ENCODE measurements at regions not wholly inside any gene's neighbourhood (a gene's known extent, or its start where the extent isn't known, plus 50 kb on each side); places are given as distances from the start of the nearest gene placed in this dataset.
A peak's percentile ranks its signal among the peaks of the same experiment; 100 is the strongest.

DNA sequence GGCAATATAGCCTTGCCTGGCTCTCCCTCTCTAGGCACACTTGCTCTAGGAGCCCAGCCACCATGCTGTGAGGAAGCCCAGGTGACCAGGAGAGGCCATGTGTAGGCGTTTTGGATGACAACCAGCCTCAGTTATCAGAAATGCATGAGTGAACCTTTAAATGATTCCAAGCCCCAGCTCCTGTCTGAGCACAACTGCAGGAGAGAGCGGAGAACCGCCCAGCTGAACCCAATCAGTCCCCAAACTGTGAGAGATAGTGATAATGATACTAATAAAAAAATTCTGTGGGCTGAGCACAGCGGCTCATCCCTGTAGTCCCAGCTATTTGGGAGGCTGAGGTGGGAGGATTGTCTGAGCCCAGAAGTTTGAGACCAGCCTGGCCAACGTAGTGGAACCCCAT lies 83.8 kb upstream of the TOX2 start:
- POLR2A ChIA-PET (ENCODE audit: unreplicated experiment): no interaction called here
- Histone ChIP-seq H3K4ac (ENCODE audit: low read depth, low read length) (no peak overlapping the region), H2AFZ (replicated peaks; ENCODE audit: low read length, poor library complexity) (peak overlapping the region; percentile 2), H3K9me1 (ENCODE audit: insufficient read depth, low read length) (no peaks in the 10 kb centered on the region), H3K4me1 (ENCODE audit: control insufficient read depth, insufficient read depth, low read length) (no peaks in the 10 kb centered on the region), H3K14ac (replicated peaks; ENCODE audit: low read depth, low read length) (no peak overlapping the region), H3K27me3 (ENCODE audit: control insufficient read depth, insufficient read depth, low read length) (peaks cover 35% of the 10 kb centered on the region), H2AK5ac (ENCODE audit: low read depth, low read length) (no peak overlapping the region), H2BK120ac (ENCODE audit: low read depth, low read length) (no peak overlapping the region), H3K79me1 (ENCODE audit: low read depth in 1 of 2, low read length in 2 of 2) (no peaks in the 10 kb centered on the region), H3K4me2 (ENCODE audit: low read depth, low read length) (no peak overlapping the region), H4K5ac (ENCODE audit: low read depth, low read length) (no peak overlapping the region), H3K18ac (ENCODE audit: low read depth, low read length) (no peak overlapping the region), H2BK15ac (ENCODE audit: low read depth, low read length) (no peak overlapping the region), H3K36me3 (ENCODE audit: control insufficient read depth, insufficient read depth, low read length) (no peaks in the 10 kb centered on the region), H3K4me3 (ENCODE audit: insufficient read depth, low read depth, low read length) (no peak overlapping the region), H4K20me1 (ENCODE audit: insufficient read depth, low read length) (no peaks in the 10 kb centered on the region), H2BK5ac (ENCODE audit: low read depth, low read length, poor library complexity, severe bottlenecking) (no peak overlapping the region), H3K9me3 (ENCODE audit: control insufficient read depth, insufficient read depth, low read length) (peaks cover 12% of the 10 kb centered on the region), H3K9ac (ENCODE audit: low read depth, low read length) (no peak overlapping the region), H3K23ac (ENCODE audit: low read depth, low read length) (no peak overlapping the region), H2AK9ac (replicated peaks; ENCODE audit: low read depth, low read length, poor library complexity) (no peak overlapping the region), H3K56ac (ENCODE audit: extremely low read depth, insufficient read depth, low read length) (no peak overlapping the region), H3K27ac (ENCODE audit: insufficient read depth, low read length) (no peak overlapping the region), H4K8ac (ENCODE audit: low read depth in 2 of 2, low read length in 2 of 2) (no peak overlapping the region), H2BK20ac (ENCODE audit: low read depth, low read length) (no peak overlapping the region), H4K91ac (ENCODE audit: insufficient read depth, low read depth, low read length) (no peak overlapping the region)
- DNase-seq: no peak
- intact Hi-C loops (cut with micrococcal nuclease) (no loop called here), in situ Hi-C loops (cut with MboI; ENCODE audit: low sequenced_read_pairs) (no loop called here), dilution Hi-C loops (cut with HindIII; ENCODE audit: low sequenced_read_pairs, unreplicated experiment) (no loop called here)
- BruUV-seq (replicated peaks): no TSS peak
- TF ChIP-seq CEBPB (IDR thresholded peaks at IDR 0.05; ENCODE audit: low read depth, low read length) (no peak), MXI1 (IDR thresholded peaks at IDR 0.05; ENCODE audit: borderline replicate concordance, low read depth, low read length) (no peak), RAD21 (IDR thresholded peaks at IDR 0.05; ENCODE audit: low read length) (no peak), BHLHE40 (IDR thresholded peaks at IDR 0.05; ENCODE audit: low read depth, low read length) (no peak), FOS (IDR thresholded peaks at IDR 0.05; ENCODE audit: low read depth, low read length) (no peak), CHD1 (IDR thresholded peaks at IDR 0.05; ENCODE audit: low read depth, low read length) (no peak), MAFK (IDR thresholded peaks at IDR 0.05; ENCODE audit: low read depth, low read length) (no peak), NFE2L2 (IDR thresholded peaks at IDR 0.05; ENCODE audit: low read depth, low read length) (no peak), POLR2A (IDR thresholded peaks at IDR 0.05; ENCODE audit: low read depth, low read length) (no peak), MAZ (IDR thresholded peaks at IDR 0.05; ENCODE audit: borderline replicate concordance, low read depth, low read length) (no peak), RCOR1 (IDR thresholded peaks at IDR 0.05; ENCODE audit: insufficient replicate concordance, low read length) (no peak), SMC3 (IDR thresholded peaks at IDR 0.05; ENCODE audit: low read depth, low read length) (no peak), RFX5 (IDR thresholded peaks at IDR 0.05; ENCODE audit: low read depth, low read length) (no peak)
- TF ChIP-seq, protein P1, sequence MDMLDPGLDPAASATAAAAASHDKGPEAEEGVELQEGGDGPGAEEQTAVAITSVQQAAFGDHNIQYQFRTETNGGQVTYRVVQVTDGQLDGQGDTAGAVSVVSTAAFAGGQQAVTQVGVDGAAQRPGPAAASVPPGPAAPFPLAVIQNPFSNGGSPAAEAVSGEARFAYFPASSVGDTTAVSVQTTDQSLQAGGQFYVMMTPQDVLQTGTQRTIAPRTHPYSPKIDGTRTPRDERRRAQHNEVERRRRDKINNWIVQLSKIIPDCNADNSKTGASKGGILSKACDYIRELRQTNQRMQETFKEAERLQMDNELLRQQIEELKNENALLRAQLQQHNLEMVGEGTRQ (IDR thresholded peaks at IDR 0.05; ENCODE audit: low read depth, low read length): no peak
- TF ChIP-seq, protein P2, sequence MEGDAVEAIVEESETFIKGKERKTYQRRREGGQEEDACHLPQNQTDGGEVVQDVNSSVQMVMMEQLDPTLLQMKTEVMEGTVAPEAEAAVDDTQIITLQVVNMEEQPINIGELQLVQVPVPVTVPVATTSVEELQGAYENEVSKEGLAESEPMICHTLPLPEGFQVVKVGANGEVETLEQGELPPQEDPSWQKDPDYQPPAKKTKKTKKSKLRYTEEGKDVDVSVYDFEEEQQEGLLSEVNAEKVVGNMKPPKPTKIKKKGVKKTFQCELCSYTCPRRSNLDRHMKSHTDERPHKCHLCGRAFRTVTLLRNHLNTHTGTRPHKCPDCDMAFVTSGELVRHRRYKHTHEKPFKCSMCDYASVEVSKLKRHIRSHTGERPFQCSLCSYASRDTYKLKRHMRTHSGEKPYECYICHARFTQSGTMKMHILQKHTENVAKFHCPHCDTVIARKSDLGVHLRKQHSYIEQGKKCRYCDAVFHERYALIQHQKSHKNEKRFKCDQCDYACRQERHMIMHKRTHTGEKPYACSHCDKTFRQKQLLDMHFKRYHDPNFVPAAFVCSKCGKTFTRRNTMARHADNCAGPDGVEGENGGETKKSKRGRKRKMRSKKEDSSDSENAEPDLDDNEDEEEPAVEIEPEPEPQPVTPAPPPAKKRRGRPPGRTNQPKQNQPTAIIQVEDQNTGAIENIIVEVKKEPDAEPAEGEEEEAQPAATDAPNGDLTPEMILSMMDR (conservative IDR thresholded peaks at IDR 0.05; ENCODE audit: low read depth, low read length): no peak
- TF ChIP-seq, protein P3, sequence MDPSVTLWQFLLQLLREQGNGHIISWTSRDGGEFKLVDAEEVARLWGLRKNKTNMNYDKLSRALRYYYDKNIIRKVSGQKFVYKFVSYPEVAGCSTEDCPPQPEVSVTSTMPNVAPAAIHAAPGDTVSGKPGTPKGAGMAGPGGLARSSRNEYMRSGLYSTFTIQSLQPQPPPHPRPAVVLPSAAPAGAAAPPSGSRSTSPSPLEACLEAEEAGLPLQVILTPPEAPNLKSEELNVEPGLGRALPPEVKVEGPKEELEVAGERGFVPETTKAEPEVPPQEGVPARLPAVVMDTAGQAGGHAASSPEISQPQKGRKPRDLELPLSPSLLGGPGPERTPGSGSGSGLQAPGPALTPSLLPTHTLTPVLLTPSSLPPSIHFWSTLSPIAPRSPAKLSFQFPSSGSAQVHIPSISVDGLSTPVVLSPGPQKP (IDR thresholded peaks at IDR 0.05; ENCODE audit: borderline replicate concordance, low read depth, low read length): no peak
- CTCF ChIA-PET: no interaction called here
- WGBS, 2 experiments (ENCODE audit: extremely low coverage in 2 of 2, insufficient read length in 1 of 2): no CpG with 5 or more reads among the region's 5 CpGs
- ATAC-seq (ENCODE audit: low read depth): no peak
